Esophagus squamous epithelium (tissue), 5 donors: ENCODE measurements at regions not wholly inside any gene's neighbourhood (a gene's known extent, or its start where the extent isn't known, plus 50 kb on each side); places are given as distances from the start of the nearest gene placed in this dataset.
"Not testable (repeated sequence)": the region's sequence is repeated elsewhere in the genome, so short reads cannot be mapped to it uniquely, and the experiment has no call there.

Experiments
- DNase-seq: peaks from one replicate; lab custom pipeline; 2025; lab: John Stamatoyannopoulos, UW
- H3K27ac ChIP-seq, 4 donors: fragments of 200-600 bp; sonication (generic); one replicate each; pipeline ENCODE4 v1.5.1; 2016 to 2019; ENCODE audit warnings: mild to moderate bottlenecking in 1 of 4
- H3K27me3 ChIP-seq, 4 donors: fragments of 200-600 bp; sonication (generic); 1 replicate in 3 of 4; 2 replicates in 1 of 4; pipeline versions ENCODE4 v1.5.1 to v1.6.0; 2017 to 2021; ENCODE audit warnings: antibody characterized with exemption in 1 of 4
- H3K36me3 ChIP-seq, 3 donors: fragments of 200-600 bp; sonication (generic); one replicate each; pipeline ENCODE4 v1.5.1; 2016 to 2019
- H3K4me1 ChIP-seq, 3 donors: fragments of 200-600 bp; sonication (generic); one replicate each; pipeline ENCODE4 v1.5.1; 2017 to 2019
- H3K4me3 ChIP-seq, 4 donors: fragments of 200-600 bp; sonication (generic); 1 replicate in 3 of 4; 2 replicates in 1 of 4; pipeline ENCODE4 v1.5.1; 2016 to 2019; ENCODE audit warnings: mild to moderate bottlenecking in 2 of 4, moderate library complexity in 1 of 4
- H3K9me3 ChIP-seq, 3 donors: fragments of 200-600 bp; sonication (generic); one replicate each; pipeline ENCODE4 v1.5.1; 2016 to 2019
- CTCF ChIP-seq, 6 experiments: fragments of 450-650 bp in 4 of 6; fragments of 200-600 bp in 2 of 6; sonication (generic) in 2 of 6; IDR thresholded peaks; one replicate each; pipeline ENCODE4 v1.5.1; 2016 to 2019; ENCODE audit warnings: antibody characterized with exemption in 6 of 6, mild to moderate bottlenecking in 4 of 6, moderate library complexity in 4 of 6
- POLR2A ChIP-seq, 4 donors: fragments of 450-650 bp; IDR thresholded peaks; one replicate each; pipeline ENCODE4 v1.6.1; 2017; ENCODE audit warnings: antibody characterized with exemption in 4 of 4, mild to moderate bottlenecking in 4 of 4, moderate library complexity in 3 of 4
- WGBS, 2 donors: methylation state at CpG; one replicate each; pipeline ENCODE4 v1.1.5; 2018; 5-methylcytosine and 5-hydroxymethylcytosine counted together
- intact Hi-C: fragments of 100-400 bp; cut with DNase I; formaldehyde crosslinking; loops from one replicate; pipeline ENCODE4 v1.15.0; 2022
- donor health status: DM: yes; HTN: yes; CAD: no.

GRCh38 chr7:125184801-125185200 is 255.2 kb upstream of the POT1 start:
- TF ChIP-seq POLR2A (IDR thresholded peaks at IDR 0.05) (no peak), CTCF (IDR thresholded peaks at IDR 0.05) (no peak)
- intact Hi-C loops: no loop called here

GRCh38 chr7:125181569-125182267 is 252.1 kb upstream of the POT1 start:
- intact Hi-C loops, H3K9me3 ChIP-seq, H3K4me3 ChIP-seq, H3K27ac ChIP-seq, DNase-seq, H3K36me3 ChIP-seq, H3K4me1 ChIP-seq, H3K27me3 ChIP-seq: not testable (repeated sequence)
- WGBS, 2 donors: 91 to 94% methylated on average over 2 to 25 of the region's 26 CpGs

More at GRCh38 chr7:125184801-125185200, 255.2 kb upstream of the POT1 start:
- no peaks in the 10 kb centered on the region for H3K4me1 ChIP-seq
- no peak for DNase-seq
- WGBS, 2 donors: 22 to 61% methylated on average over 1 of the region's 1 CpG
- H3K36me3 ChIP-seq: no peaks in the 10 kb centered on the region
- no peak overlapping the region for H3K4me3 ChIP-seq
- H3K27ac ChIP-seq: no peak overlapping the region
- peaks cover 0 to 3% (median 0%) of the 10 kb centered on the region in 3 donors for H3K9me3 ChIP-seq
- H3K27me3 ChIP-seq: no peaks in the 10 kb centered on the region

GRCh38 chr7:125173571-125173970 is 243.9 kb upstream of the POT1 start:
- Histone ChIP-seq H3K27ac (no peak overlapping the region), H3K4me1 (no peaks in the 10 kb centered on the region), H3K36me3 (no peaks in the 10 kb centered on the region), H3K4me3 (no peak overlapping the region), H3K27me3 (no peaks in the 10 kb centered on the region), H3K9me3 (no peaks in the 10 kb centered on the region)
- TF ChIP-seq CTCF (IDR thresholded peaks at IDR 0.05) (no peak), POLR2A (IDR thresholded peaks at IDR 0.05) (no peak)
- 66 to 73% methylated on average over 2 of the region's 2 CpGs for WGBS, 2 donors
- no peak for DNase-seq
- intact Hi-C loops: no loop called here

- intact Hi-C loops: no loop called here
- H3K4me1 ChIP-seq: no peaks in the 10 kb centered on the region
- WGBS, 2 donors: 83 to 97% methylated on average over 1 of the region's 1 CpG
- no peak overlapping the region for H3K4me3 ChIP-seq
- no peak overlapping the region for H3K27ac ChIP-seq
- H3K9me3 ChIP-seq: no peaks in the 10 kb centered on the region
- TF ChIP-seq CTCF (IDR thresholded peaks at IDR 0.05) (no peak), POLR2A (IDR thresholded peaks at IDR 0.05) (no peak)
- no peaks in the 10 kb centered on the region for H3K36me3 ChIP-seq
- DNase-seq: no peak
- no peaks in the 10 kb centered on the region for H3K27me3 ChIP-seq
These were observed 239.5 kb upstream of the POT1 start for GRCh38 chr7:125169088-125169487.

GRCh38 chr7:125154930-125155329 is 225.3 kb upstream of the POT1 start:
- DNase-seq: no peak
- H3K9me3 ChIP-seq: no peaks in the 10 kb centered on the region
- 64 to 84% methylated on average over 1 of the region's 1 CpG for WGBS, 2 donors
- H3K36me3 ChIP-seq: no peaks in the 10 kb centered on the region
- H3K27me3 ChIP-seq: no peaks in the 10 kb centered on the region
- TF ChIP-seq CTCF (IDR thresholded peaks at IDR 0.05): no peak
- H3K4me1 ChIP-seq: no peaks in the 10 kb centered on the region
- H3K27ac ChIP-seq: no peak overlapping the region
- intact Hi-C loops: no loop called here
- H3K4me3 ChIP-seq: no peak overlapping the region

- intact Hi-C loops: no loop called here
- WGBS, 2 donors: 38 to 40% methylated on average over 1 of the region's 1 CpG
These were observed 219.5 kb upstream of the POT1 start for GRCh38 chr7:125149151-125149550.

More at GRCh38 chr7:125149151-125149550, 219.5 kb upstream of the POT1 start:
- H3K36me3 ChIP-seq: no peaks in the 10 kb centered on the region
- no peaks in the 10 kb centered on the region for H3K9me3 ChIP-seq
- no peak overlapping the region for H3K4me3 ChIP-seq
- H3K27me3 ChIP-seq: no peaks in the 10 kb centered on the region
- no peak overlapping the region for H3K27ac ChIP-seq
- TF ChIP-seq CTCF (IDR thresholded peaks at IDR 0.05) (no peak), POLR2A (IDR thresholded peaks at IDR 0.05) (no peak)
- DNase-seq: no peak
- no peaks in the 10 kb centered on the region for H3K4me1 ChIP-seq
